GM12865 (cell line): ENCODE measurements at regions not wholly inside any gene's neighbourhood (a gene's known extent, or its start where the extent isn't known, plus 50 kb on each side); places are given as distances from the start of the nearest gene placed in this dataset.

Experiments used
- DNase-seq: peaks from one replicate; pipeline ENCODE4 v3.0.0; 2010; ENCODE audit warnings: low read depth
- H3K4me3 ChIP-seq: 2 replicates; pipeline ENCODE4 v1.5.1; 2011; ENCODE audit warnings: mild to moderate bottlenecking, low read depth, low read length, control low read depth
- CTCF ChIP-seq: IDR thresholded peaks from 2 replicates; pipeline ENCODE4 v1.5.1; 2011; ENCODE audit warnings: low read length, control low read depth, low read depth, inconsistent platforms; ENCODE audit not compliant: insufficient read depth; ENCODE audit errors: missing control alignments

- TF ChIP-seq CTCF = no peak
- no peak for DNase-seq
Measured at GRCh38 chr7:80362677-80363076, 149.2 kb downstream of the GNAT3 start.

DNA sequence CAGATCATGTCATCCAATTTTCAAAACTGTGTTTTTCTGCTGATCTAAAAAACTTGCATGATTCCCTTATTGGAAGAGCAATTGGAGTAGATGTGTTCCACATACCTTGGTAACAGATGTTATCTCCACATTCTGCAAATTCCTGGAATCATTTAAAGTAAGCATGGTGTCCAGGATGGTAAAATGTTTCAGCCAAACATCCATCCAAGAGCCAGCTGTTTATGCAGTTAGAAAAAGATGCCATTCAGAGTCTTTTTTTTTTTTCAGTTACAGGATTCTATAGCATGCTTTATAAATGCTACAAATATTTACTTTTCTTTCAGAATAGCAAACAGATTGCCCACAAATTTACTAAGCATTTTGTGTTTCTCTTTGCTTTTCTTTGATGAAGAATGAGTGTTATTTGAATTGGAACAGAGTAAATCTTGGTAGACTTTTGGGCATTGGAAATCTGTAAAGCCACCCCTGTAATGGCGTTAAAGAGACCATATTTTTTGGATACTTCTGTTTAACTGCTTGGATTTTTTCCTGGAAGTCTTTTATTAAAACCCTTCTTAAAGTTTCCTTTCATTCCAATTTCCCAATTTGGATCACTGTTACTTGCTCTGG, 149.8 kb downstream of the GNAT3 start:
- TF ChIP-seq CTCF = no peak
- H3K4me3 ChIP-seq = no peak overlapping the region
- DNase-seq = no peak

More at GRCh38 chr7:80362677-80363076, 149.2 kb downstream of the GNAT3 start:
- H3K4me3 ChIP-seq = no peak overlapping the region

DNA sequence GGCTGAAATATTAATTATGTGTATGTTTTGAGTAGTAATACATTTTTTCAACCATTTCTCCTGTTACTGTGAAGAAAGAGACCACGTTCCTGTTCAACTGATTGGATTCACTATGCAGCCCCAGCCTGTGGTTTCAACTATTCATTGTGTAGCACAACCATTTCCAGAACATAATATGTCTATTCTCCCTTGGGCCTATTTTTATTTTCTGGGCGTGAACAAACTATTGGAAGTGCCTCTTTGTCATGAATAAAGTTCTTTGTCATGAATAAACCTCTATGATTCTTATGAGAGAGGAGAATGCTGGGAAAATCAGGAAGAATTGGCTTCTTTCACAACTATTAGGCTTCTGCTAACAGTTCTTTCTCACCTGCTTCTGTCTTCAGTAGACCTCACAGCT, 152.4 kb downstream of the GNAT3 start:
- no peak for DNase-seq
- TF ChIP-seq CTCF = no peak
- no peak overlapping the region for H3K4me3 ChIP-seq

GRCh38 chr7:80359029-80359428, 152.8 kb downstream of the GNAT3 start:
- DNase-seq = no peak
- H3K4me3 ChIP-seq = no peak overlapping the region
- no peak for TF ChIP-seq CTCF

GRCh38 chr7:80357530-80357929, 154.3 kb downstream of the GNAT3 start:
- no peak overlapping the region for H3K4me3 ChIP-seq
- TF ChIP-seq CTCF = no peak
- DNase-seq = no peak

DNA sequence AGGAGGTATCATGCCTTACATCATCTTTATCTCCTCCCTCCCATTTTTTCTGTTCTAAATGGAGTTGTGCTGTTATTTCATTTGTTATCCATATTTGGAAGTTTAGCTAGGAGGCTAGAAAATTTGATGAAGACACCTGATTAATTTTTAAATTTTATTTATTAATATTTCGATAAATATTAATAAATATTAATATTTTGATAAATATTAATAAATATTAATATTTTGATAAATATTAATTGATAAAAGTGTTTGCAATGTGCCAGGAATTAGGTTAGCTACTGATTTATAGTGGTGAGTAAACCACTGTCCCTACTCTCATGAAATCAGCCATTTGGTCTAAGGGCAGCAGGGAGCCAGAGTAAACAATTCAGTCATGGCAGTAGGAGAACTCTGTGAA, 161.4 kb downstream of the GNAT3 start:
- no peak for TF ChIP-seq CTCF
- no peak overlapping the region for H3K4me3 ChIP-seq
- DNase-seq = no peak

- no peak for TF ChIP-seq CTCF
- H3K4me3 ChIP-seq = no peak overlapping the region
- DNase-seq = no peak
Measured at GRCh38 chr7:80348223-80348622, 163.6 kb downstream of the GNAT3 start.
